ENCODE measurements at regions not wholly inside any gene's neighbourhood (a gene's known extent, or its start where the extent isn't known, plus 50 kb on each side); places are given as distances from the start of the nearest gene placed in this dataset.
A peak's percentile ranks its signal among the peaks of the same experiment; 100 is the strongest.

DNA sequence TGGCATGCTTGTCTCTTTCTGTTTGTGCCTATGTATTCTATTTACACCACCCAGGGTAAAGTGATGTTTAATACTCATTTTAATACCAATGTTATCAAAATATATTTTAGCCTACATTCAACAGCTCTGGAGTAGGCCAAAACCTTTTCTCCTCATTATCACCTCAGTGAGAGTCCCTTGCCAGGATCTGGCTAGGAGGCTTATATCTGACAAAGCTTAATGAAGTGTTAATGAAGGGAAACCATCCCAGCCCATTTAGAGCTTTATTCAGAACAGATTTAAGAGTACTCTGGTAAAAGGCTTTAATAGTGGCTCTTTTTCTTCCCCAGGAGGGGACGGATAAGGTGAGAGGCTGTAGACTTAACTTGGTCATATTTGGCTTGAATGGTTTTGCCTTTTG, 137.6 kb downstream of the GRIN2B start:
- DNase-seq (ENCODE audit: low read depth in 4 of 4, low spot score in 3 of 4), result no peak

DNA sequence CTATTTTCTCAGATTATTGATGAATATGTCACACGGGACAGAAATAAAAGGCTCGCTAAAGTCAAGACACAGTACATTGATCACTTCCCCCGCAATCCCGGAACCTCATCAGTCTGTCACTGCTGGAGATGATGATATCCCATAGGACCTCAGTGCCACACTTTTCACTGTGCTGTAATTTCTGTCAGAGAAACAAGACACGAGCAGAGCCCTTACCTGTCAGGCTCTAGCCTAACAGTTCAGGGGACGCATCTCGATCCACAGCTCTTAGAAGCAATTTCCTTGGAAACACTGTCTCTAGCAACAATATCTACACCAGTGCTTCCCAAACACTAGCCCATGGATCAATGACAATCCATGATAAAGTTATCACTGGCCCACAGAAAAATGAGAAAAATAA, 140.0 kb downstream of the GRIN2B start:
- no peak for DNase-seq (ENCODE audit: low read depth in 4 of 4, low spot score in 3 of 4)

DNA sequence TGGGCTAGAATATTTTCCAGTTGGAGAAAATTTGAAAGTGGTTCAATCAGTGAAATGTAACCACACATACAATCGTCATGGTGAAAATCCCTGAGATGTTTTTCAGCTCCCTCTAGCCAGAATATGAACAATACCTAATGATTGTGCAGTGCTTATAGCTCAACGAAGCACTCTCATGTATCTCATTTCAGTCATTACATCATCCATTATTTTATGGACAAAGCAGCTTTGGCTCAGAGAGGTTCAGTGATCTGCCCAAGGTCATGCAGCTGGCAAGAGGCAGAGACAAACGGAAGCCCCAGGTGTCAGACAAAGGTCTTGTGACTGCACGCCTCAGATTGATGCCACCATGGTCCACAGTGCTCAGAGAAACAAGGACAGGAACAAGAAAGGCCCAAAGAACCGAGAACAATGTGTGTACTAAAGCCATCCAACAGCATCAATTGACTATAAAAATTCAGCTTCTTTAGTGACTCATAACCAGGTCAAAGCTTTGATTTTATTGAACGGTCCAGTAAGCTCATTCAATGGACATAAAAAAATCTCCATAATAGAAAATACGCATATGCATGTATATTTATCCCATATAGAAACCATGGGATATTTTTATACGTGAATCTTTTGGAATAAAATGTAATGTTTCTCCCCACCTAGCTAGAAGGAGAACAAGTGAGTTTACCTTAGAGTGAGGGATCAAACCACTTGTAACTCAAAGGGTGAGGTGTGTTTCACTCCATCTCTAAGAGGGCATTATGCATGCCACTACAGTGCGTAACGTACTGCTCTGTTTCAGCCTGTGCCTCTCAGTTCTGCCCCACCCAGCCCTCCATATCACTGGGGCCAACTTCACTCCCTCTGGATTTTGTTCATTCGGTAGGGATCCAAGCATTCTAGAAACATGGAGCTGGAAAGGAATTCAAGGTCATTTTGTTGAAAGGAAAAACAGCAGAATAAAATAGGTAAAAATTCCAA, 141.8 kb downstream of the GRIN2B start:
- no peak for DNase-seq (ENCODE audit: low read depth in 4 of 4, low spot score in 3 of 4)

DNA sequence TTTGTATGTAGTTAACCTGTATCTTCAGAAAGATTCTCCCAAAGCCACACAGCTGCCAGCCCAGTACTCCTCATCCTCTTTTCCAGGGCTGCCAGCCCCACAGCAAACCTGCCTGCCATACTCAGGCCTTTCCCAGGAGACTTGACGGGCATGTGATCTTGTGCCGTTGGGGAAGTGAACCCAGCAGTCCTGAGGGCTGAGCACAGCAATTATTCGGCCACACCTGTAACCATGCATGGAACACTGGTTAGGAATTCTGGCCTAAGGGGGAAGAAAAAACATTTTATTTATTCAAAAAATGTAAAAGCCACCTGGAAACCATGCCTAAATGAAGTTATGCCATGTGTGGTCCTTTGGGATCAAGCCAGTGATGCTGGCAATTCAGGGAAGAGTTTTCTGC, 145.3 kb downstream of the GRIN2B start:
- DNase-seq (ENCODE audit: low read depth in 4 of 4, low spot score in 3 of 4), result peak in 1 of 4 donors; percentile 22

DNA sequence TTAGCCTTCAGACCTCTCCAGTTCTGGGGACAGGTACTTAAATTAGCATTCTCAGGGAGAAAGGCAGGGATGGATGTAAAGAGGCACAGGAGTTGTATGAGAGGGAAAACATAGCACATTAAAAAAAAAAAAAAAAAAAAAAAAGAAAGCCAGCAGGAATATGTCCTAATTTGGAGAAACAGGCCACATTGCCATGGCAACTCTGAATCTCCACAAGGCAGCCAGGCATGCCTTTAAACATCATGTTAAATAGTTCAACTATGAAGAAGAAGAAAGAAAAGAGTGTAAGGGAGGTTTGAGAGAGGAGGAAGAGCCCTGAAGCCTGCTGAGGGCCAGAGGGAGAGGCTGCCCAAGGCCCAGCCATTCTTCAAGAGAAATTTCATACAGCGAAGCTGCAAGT, 145.8 kb downstream of the GRIN2B start:
- no peak for DNase-seq (ENCODE audit: low read depth in 4 of 4, low spot score in 3 of 4)

DNA sequence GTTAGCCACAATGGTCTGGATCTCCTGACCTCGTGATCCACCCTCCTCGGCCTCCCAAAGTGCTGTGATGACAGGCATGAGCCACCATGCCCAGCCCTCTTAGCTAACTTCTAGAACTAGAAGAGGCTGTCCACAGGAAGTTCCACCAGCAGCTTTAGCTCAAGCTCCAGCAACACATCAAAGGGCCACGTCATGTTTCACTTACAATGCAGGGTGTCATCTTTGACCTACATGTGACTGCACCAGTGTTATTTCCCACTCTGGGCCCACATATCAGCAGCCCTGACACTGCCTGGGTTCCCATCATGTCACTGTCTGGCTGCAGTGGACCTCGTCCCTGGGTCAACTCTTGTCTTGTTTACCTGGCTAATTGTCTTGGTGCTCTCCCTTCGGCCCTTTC, 147.2 kb downstream of the GRIN2B start:
- DNase-seq (ENCODE audit: low read depth in 4 of 4, low spot score in 3 of 4), result no peak

DNA sequence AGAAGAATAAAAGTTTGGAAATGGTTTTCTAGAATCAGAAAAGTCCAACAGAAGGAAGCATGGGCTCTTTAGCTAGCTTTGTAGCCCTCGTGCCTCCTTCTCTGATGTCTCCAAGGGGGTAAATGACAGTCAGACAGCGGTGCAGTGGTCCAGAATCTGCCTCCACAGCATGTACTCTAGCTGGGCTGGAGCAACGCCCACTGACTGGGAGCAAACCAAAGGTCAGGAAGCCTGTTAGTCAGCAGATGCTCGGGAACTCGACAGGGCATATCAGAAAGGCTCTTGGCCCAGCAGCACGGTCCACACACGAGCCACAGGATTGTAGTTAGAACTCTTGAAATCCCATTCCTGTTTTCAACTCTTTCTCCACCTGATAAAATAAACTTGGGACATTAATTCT, 164.3 kb downstream of the GRIN2B start:
- DNase-seq (ENCODE audit: low read depth in 4 of 4, low spot score in 3 of 4), result no peak

DNA sequence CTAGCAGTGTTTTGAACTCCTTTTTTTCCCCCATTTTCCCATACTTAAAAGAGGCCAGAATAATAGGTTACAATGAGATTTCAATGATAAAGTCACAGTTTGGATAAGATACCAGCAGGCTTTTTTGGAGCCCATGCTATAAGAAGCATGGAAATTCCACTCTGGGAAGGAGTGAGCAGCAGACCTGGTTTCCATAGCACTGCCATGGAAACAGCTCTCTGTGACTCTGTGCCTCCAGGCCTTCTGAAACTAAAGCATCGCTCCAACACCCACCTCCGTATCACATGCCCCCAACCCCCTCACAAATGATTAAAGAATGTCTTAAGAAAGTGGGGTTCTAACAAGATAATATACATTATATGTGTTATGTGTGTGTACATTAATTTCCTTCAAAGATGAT, 165.0 kb downstream of the GRIN2B start:
- DNase-seq (ENCODE audit: low read depth in 4 of 4, low spot score in 3 of 4), result peak in 2 of 4 donors; percentile 31 to 46

DNA sequence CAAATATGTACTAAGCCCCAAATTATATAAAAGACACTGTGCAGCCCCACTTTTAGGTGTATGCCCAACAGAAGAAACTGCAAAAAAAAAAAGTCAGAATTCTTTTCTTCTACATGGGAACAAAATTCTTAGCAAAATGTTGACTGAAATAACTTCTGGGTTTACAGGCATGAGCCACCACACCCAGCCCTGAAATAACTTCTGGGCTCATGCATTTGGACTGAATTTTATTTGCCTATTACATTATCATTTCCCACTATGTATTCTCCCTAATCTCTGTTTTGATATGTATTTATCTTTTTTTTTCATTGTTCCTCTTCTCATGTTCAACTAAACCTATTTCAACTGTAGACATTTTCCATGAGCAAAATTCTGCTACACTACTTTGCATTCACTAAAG, 169.2 kb downstream of the GRIN2B start:
- no peak for DNase-seq (ENCODE audit: low read depth in 4 of 4, low spot score in 3 of 4)

DNA sequence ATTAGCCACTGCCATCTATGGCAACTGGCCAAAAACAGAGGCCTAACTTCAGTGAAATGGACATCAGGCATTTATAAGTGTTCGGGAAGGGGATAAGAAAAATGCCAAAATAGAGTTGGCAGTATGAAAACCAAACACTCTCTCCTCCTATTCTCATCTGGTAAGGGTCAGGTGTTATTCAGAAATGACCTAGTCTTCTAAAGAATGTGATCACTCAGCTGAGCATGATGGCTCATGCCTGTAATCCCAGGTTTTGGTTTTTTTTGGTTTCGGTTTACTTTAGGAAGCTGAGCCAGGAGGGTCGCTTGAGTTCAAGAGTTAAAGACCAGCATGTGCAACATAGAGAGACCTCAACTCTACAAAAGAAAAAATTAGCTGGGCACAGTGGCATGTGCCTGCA, 170.3 kb downstream of the GRIN2B start:
- no peak for DNase-seq (ENCODE audit: low read depth in 4 of 4, low spot score in 3 of 4)

DNA sequence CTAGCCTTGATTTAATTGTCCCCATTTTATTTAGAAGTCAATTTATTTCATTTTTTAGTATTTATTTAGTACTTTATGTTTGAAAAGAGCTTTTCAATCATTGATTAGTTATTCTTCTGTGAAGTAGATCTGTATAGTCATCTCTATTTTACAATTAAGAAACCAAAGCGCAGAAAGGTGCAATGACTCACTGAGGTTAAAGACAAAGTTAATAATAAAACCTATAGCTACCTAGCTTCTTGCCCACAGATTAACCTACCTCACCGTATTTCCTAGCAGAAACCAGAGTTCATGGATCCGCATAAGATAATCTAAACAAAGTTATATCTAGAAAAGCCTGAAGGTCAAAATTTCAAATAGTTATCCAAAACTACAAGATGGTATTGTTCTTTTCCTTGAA, 176.4 kb downstream of the GRIN2B start:
- DNase-seq (ENCODE audit: low read depth in 4 of 4, low spot score in 3 of 4), result no peak

DNA sequence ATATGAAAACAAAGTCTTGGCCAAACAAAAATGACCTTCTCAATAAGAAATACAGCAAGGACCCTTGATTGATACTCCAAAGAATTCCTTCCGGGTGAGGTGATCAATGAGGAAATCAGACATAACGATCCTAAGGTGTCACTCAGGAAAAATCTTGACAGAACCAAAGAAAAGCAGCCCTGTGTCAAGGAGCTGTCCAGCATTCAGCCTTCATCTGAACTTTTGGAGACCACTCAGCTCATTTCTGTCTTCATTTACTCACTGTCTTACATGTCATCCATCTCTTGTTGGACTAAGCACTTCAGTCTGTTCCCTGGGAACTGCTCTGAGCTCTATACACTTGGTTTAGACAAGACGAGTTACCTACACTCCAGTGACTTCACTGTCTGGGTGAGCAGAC, 179.9 kb downstream of the GRIN2B start:
- DNase-seq (ENCODE audit: low read depth in 4 of 4, low spot score in 3 of 4), result no peak

DNA sequence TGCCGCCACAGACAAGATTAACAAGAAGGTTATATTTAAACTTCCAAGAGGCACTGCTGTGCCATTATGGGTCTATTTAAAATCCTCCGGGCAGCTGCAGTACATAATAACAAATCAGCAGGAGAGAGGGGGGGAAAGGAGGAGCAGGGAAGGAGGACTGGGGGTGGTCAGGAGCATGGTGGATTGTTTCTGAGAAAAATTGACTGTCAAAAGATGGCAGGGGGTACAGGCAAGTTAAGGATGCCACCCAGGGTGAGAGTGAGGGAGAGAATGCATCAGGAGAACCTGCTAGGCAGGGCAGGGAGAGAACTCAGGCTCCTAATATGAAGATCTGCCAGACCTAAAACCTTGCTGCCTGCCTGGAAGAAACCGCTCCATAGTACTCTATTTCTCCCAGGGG, 181.8 kb downstream of the GRIN2B start:
- no peak for DNase-seq (ENCODE audit: low read depth in 4 of 4, low spot score in 3 of 4)

DNA sequence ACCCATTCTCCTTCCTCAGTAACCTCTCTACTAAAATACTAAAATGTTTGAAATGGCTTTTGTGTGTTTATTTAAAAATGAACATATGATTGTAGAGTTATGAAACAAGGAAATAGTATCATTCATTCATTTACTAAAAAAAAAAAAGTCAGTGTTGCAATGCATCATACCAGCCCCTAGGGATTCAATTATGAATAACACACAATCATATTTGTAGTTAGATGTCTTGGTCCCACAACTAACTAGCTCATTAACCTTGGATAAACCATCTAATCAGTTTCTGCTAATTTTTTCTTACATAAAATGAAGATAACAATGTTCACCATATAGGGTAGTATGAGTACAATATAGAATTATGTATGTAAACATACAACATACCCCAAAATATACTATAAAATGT, 183.2 kb downstream of the GRIN2B start:
- no peak for DNase-seq (ENCODE audit: low read depth in 4 of 4, low spot score in 3 of 4)

DNA sequence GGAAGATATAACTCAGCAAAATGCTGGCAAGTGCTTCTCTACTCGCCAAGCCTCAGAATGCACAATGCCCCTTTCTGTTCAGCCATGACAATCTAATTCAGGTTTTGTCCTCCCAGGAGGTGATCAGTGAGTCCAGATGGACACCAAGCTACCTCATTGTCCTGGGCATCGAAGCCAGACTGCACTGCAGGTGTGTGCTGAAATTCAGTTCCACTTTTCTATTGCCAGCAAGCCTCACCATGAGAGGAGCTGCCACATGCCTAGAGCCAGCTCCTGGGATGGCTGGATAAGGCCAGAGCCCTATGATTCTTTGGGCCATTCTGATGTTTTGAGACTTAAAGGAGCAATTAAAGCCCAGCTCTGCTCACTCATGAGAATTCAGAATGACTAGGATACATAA, 186.7 kb downstream of the GRIN2B start:
- DNase-seq (ENCODE audit: low read depth in 4 of 4, low spot score in 3 of 4), result no peak

DNA sequence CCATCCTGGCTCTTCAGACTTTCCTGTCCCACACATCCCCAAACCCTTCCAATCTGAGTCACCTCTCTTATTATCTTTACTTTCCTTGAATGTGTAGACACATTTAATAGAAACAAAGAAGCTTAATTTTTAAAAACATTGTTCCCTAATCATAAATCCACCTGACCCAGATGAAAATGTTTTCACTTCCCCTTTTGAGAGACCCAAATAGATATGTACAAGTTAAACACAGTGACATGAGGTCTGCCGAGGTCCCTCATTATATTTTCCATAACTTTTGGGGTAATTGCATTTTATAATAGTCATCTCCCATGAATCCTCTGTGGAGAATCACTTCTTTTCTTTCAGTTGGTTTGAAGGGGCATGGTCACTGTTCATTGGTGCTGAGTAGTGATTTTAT, 191.1 kb downstream of the GRIN2B start:
- DNase-seq (ENCODE audit: low read depth in 4 of 4, low spot score in 3 of 4), result no peak

DNA sequence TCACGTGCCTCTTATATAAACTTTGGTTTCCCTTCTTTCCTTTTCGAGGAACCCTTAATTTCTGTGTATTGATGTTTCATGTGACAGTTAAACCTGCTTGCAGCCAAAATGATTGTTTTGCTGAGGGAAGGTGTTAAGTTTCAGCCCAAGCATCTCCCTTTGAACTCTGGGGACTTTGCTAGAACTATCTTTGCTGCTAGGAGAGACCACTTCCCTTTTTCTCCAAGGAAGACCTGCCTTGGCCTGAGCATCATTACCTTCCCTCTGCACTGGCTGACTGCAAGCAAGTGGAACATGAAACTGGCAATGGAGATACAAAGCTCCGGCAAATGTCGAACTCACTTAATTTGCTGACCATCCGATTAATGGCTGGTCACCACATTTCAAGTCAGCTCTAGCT, 192.8 kb downstream of the GRIN2B start:
- DNase-seq (ENCODE audit: low read depth in 4 of 4, low spot score in 3 of 4), result no peak

DNA sequence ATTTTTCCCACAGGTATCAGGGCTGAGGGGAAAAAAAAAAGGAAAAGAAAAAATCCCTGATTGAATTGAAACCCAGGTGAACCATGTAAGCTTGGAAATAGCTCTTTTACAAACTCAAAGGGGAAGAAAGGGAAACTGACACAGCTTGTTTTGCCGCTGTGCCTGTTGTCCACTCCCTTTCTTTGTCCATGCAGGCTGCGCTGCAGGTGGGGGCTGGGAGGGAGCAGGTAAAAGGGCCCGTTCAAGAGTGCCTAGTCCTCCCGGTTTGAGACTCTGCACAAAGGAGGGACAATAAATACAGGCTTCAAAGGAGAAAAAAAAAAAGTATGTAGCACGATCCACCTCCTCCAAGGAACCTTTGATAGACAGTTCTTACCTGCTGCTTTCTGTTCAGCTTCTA, 194.8 kb downstream of the GRIN2B start:
- no peak for DNase-seq (ENCODE audit: low read depth in 4 of 4, low spot score in 3 of 4)

DNA sequence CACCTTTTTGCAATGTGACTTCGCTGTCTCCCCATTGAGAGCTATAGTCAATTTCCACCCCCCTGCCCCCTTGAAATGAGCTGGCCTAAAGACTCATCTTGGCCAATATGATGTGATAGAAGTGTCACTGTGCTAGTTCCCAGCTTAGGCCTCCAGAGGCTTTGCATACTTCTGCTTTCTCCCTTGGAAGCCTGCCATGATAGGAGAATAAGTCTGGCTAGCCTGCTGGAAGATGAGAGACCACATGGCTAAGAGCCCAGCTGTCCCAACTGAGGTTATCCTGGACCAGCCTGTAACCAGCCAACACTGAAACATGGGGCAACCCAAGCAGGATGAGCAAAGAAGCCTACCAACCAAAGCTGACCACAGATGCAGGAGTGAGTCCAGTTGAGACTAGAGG, 196.9 kb downstream of the GRIN2B start:
- DNase-seq (ENCODE audit: low read depth in 4 of 4, low spot score in 3 of 4), result no peak

DNA sequence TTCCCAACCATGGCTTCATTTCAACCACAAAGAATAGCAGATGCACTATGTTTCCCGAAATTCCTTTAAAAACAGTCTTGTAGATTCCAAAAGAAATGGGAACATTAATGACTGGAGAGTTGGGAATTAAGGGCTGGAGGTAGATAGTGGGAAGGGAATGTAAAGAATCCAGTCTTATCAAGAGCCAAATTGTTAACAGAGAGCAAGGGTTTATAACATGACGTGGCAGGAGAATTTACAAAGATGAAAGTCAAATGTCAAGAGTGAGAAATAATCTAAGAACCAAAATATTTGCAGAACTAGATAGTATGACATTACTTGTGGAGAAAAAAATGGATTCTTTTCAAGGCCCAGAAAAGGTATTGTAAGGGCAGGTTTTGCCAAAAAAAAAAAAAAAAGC, 200.9 kb downstream of the GRIN2B start:
- no peak for DNase-seq (ENCODE audit: low read depth in 4 of 4, low spot score in 3 of 4)

DNA sequence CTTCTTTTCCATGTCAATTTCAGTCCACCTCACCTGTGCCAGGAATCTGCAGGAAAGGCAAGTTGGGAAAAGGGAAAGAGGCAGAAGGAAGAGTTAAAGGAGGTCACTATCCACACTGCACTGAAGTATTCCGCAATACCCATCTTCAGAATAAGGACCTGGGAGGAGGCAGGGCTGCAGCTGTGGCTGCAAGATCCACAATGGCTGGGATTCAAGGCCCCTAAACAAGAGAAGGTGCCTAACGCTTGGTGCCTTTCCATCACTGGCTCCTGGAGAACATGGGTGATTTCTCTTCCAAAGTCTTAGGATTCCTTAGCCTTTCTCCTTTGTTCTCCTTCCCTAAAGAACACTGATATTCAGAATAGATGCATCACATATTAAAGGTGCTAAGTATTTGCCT, 204.0 kb downstream of the GRIN2B start:
- DNase-seq (ENCODE audit: low read depth in 4 of 4, low spot score in 3 of 4), result no peak

DNA sequence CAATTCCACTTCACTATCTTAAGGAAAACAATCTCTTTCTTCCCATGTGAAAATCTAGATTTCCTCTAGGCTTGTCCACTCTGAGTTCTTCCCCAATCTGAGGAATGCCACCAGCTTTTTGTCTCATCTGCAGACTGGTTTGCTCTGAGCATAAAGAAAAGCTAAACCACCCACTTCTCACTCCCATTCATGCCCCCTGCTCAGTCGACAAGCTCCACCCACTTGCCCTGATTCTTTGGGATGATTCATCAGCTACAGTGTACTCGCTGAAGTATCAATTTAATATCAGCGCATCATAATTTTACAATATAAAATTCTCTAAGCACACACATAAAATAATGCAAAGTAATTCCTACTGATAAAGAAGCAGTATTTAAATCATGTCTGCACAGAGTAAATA, 209.1 kb downstream of the GRIN2B start:
- DNase-seq (ENCODE audit: low read depth in 4 of 4, low spot score in 3 of 4), result no peak

DNA sequence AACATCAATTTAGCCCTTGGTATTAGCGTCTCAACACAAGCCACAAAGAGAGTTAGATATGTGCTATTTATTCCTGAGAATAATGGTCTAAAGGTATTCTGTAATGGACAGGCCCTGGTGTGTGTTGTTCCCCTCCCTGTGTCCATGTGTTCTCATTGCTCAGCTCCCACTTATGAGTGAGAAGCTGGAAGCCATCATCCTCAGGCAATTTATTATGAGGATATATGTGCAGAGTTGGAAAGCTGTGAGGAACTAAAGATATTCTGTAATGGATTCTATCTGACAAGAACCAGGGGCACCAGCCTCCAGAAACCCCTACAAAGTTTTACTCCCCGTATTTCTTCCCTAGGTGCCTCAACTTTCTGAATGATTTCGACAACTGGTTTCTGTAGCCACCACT, 210.8 kb downstream of the GRIN2B start:
- DNase-seq (ENCODE audit: low read depth in 4 of 4, low spot score in 3 of 4), result no peak

Data from left renal pelvis (tissue), 4 donors.